Brain microvascular endothelial cell (primary cell): ENCODE measurements at regions not wholly inside any gene's neighbourhood (a gene's known extent, or its start where the extent isn't known, plus 50 kb on each side); places are given as distances from the start of the nearest gene placed in this dataset.

Experiments used
- DNase-seq: peaks from one replicate; pipeline ENCODE4 v3.0.0-alpha.2; 2020
- H3K27ac ChIP-seq: fragments of 250-450 bp; sonication (Bioruptor Pico); 2 replicates; pipeline ENCODE4 v1.5.1; 2020; ENCODE audit warnings: mild to moderate bottlenecking, moderate library complexity
- H3K27me3 ChIP-seq: fragments of 250-450 bp; sonication (Bioruptor Pico); replicated peaks from 2 replicates; pipeline ENCODE4 v1.5.1; 2020; ENCODE audit warnings: mild to moderate bottlenecking
- H3K36me3 ChIP-seq: fragments of 250-450 bp; sonication (Bioruptor Pico); replicated peaks from 2 replicates; pipeline ENCODE4 v1.5.1; 2020; ENCODE audit warnings: mild to moderate bottlenecking
- H3K4me3 ChIP-seq: 2 replicates; pipeline ENCODE4 v1.5.1; 2011; ENCODE audit warnings: low read depth, mild to moderate bottlenecking, control low read depth, low read length, moderate library complexity
- CTCF ChIP-seq: IDR thresholded peaks from 2 replicates; pipeline ENCODE4 v1.5.1; 2011; ENCODE audit warnings: low read depth, mild to moderate bottlenecking, moderate library complexity, low read length, control low read depth, inconsistent platforms; ENCODE audit errors: missing control alignments
- in situ Hi-C: cut with HindIII; loops from 2 replicates; pipeline ENCODE4 v1.10.0; 2017; ENCODE audit warnings: low sequenced_read_pairs, low pct_ligation_motif_present

- no peak for TF ChIP-seq CTCF
- Histone ChIP-seq H3K4me3 (no peak overlapping the region), H3K27ac (no peak overlapping the region), H3K36me3 (no peaks in the 10 kb centered on the region), H3K27me3 (no peaks in the 10 kb centered on the region)
- no peak for DNase-seq
- in situ Hi-C loops: no loop called here
Observed at GRCh38 chr3:177595530-177596188, 398.4 kb upstream of the TBL1XR1 start.

DNA sequence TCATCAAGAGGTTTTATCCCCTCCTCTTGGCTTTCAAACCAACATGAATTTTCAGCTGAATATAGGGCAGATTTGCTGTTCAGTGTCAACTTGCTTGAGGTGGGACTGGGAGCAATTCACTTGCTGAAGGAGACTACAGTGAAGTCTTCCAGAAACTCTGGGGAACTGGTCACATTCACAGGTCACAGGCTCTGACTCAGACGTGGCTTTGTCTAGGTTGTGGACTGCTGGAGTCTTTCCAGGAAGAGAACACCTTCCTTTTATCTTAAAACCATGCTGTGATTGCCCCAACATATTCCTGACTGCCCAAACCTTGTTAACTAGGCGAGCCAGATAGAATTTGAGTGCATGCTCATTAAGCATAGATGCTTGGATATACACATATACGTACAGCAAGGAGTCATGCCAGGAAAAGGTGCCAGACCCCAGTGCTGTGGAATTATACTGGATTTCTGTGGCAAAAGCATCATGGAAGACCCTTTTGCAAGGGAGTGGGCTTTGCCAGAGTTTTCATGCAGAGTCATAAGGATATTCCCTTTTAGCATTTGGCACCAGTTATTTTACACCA, 399.1 kb upstream of the TBL1XR1 start:
- H3K27ac ChIP-seq: no peak overlapping the region
- no peak overlapping the region for H3K4me3 ChIP-seq
- no peak for DNase-seq
- H3K36me3 ChIP-seq: no peaks in the 10 kb centered on the region
- TF ChIP-seq CTCF: no peak
- in situ Hi-C loops: no loop called here
- H3K27me3 ChIP-seq: no peaks in the 10 kb centered on the region

DNA sequence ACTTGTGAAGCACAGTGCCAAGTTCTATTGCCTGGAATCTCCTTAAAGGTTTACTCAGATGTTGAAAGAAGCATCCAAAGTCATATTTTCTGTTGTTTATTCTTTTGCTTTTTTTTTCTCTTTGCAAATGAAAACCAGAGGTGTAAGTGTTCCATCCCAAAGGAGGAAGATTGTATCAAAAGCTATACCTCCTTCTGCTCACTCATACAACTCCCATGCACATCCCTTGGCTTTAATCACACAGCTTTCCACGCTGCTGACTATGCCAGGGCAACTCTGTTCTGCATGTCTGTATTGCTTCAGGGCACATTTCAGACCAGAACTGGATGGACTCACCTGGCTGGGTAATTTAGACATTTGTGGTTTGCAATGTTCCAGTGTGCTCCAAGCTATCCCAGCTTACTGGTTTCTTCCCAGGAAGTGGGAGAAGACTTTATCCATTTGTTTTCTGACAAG, 399.6 kb upstream of the TBL1XR1 start:
- H3K36me3 ChIP-seq: no peaks in the 10 kb centered on the region
- H3K27me3 ChIP-seq: no peaks in the 10 kb centered on the region
- no peak for DNase-seq
- H3K4me3 ChIP-seq: no peak overlapping the region
- in situ Hi-C loops: no loop called here
- peak overlapping the region; percentile 48 for H3K27ac ChIP-seq
- no peak for TF ChIP-seq CTCF

GRCh38 chr3:177597311-177598096, 400.2 kb upstream of the TBL1XR1 start:
- DNase-seq: peak; percentile 88
- Histone ChIP-seq H3K27ac (peak overlapping the region; percentile 48), H3K27me3 (no peaks in the 10 kb centered on the region), H3K36me3 (no peaks in the 10 kb centered on the region), H3K4me3 (no peak overlapping the region)
- in situ Hi-C loops: no loop called here
- TF ChIP-seq CTCF: no peak

DNA sequence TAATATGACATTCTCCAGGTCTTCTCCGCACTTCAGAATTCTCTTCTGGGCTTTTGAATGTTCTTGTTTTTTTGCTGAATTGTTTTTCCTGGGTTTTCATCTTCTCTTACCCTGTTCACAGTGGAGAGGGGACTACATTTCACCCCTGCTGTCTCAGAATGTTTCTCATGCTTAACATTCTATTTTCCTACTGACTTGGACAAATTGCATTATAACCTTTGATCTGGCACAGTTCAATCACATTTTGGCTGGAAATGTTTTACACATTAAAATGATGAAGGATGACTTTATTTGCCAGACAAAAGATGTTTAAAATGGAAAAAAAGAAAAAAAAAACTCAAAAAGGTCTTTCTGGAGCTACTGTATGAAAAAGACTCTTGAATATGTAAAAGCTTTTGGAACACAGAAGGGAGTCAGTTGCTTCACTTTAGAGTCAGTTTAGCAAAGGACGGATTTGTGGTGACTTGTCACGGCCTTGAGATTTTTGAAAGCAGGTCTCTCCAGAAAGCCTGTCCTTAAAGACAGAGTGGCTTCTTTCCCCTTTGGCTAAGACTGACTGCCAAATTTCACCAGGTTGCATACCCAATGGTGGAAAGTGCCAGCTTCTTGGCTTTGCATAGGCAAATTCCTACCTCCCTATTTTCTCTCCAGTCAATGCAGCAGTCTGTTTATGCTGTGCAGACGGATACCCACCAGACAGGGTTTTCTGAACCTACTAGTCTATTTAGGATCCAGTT, 401.0 kb upstream of the TBL1XR1 start:
- no peaks in the 10 kb centered on the region for H3K36me3 ChIP-seq
- no peaks in the 10 kb centered on the region for H3K27me3 ChIP-seq
- TF ChIP-seq CTCF: no peak
- no peak overlapping the region for H3K4me3 ChIP-seq
- peak overlapping the region; percentile 48 for H3K27ac ChIP-seq
- no peak for DNase-seq
- in situ Hi-C loops: no loop called here
